H9 (cell line): ENCODE measurements at regions not wholly inside any gene's neighbourhood (a gene's known extent, or its start where the extent isn't known, plus 50 kb on each side); places are given as distances from the start of the nearest gene placed in this dataset.

Experiments used
- DNase-seq: peaks from one replicate; pipeline ENCODE4 v3.0.0-alpha.2; 2017
- H2AFZ ChIP-seq: one replicate; pipeline ENCODE4 v1.6.1; 2013; ENCODE audit warnings: mild to moderate bottlenecking, low read length, control low read depth, moderate library complexity
- H2AK5ac ChIP-seq: 2 replicates; pipeline ENCODE4 v1.6.1; 2013; ENCODE audit warnings: low read length, control low read depth, mixed read lengths; ENCODE audit not compliant: insufficient read length
- H2BK120ac ChIP-seq: one replicate; pipeline ENCODE4 v1.6.1; 2013; ENCODE audit warnings: low read depth, mild to moderate bottlenecking, low read length, control low read depth, inconsistent platforms; ENCODE audit not compliant: poor library complexity, severe bottlenecking
- H2BK12ac ChIP-seq: 2 replicates; pipeline ENCODE4 v1.6.1; 2013; ENCODE audit warnings: low read length, control low read depth, mixed read lengths, low read depth; ENCODE audit not compliant: insufficient read length
- H2BK15ac ChIP-seq: 2 replicates; pipeline ENCODE4 v1.6.1; 2013; ENCODE audit warnings: low read depth, low read length, control low read depth
- H2BK20ac ChIP-seq: one replicate; pipeline ENCODE4 v1.6.1; 2013; ENCODE audit warnings: low read depth, mild to moderate bottlenecking, low read length, control low read depth, inconsistent platforms; ENCODE audit not compliant: poor library complexity, severe bottlenecking
- H2BK5ac ChIP-seq: 2 replicates; pipeline ENCODE4 v1.6.1; 2013; ENCODE audit warnings: low read length, control low read depth, mixed read lengths; ENCODE audit not compliant: insufficient read length
- H3K14ac ChIP-seq: 2 replicates; pipeline ENCODE4 v1.6.1; 2013; ENCODE audit warnings: low read length, control low read depth; ENCODE audit not compliant: insufficient read depth
- H3K18ac ChIP-seq: 2 replicates; pipeline ENCODE4 v1.6.1; 2013; ENCODE audit warnings: low read depth, mild to moderate bottlenecking, mixed read lengths, low read length, control low read depth; ENCODE audit not compliant: insufficient read length
- H3K23ac ChIP-seq: 2 replicates; pipeline ENCODE4 v1.6.1; 2013; ENCODE audit warnings: low read length, control low read depth, mixed read lengths, low read depth; ENCODE audit not compliant: insufficient read length
- H3K23me2 ChIP-seq: 2 replicates; pipeline ENCODE4 v1.6.1; 2013; ENCODE audit warnings: low read depth, mild to moderate bottlenecking, mixed read lengths, low read length, control low read depth; ENCODE audit not compliant: insufficient read length, poor library complexity, severe bottlenecking
- H3K27ac ChIP-seq: 2 replicates; pipeline ENCODE4 v1.5.1; 2013; ENCODE audit warnings: low read length, control low read depth, mixed read lengths, low read depth; ENCODE audit not compliant: insufficient read length
- H3K27me3 ChIP-seq: 2 replicates; pipeline ENCODE4 v1.6.1; 2013; ENCODE audit warnings: low read length, control low read depth, inconsistent platforms; ENCODE audit not compliant: insufficient read depth
- H3K4ac ChIP-seq: 2 replicates; pipeline ENCODE4 v1.6.1; 2013; ENCODE audit warnings: low read depth, mild to moderate bottlenecking, control low read depth, inconsistent platforms, low read length, moderate library complexity
- H3K4me1 ChIP-seq: 2 replicates; pipeline ENCODE4 v1.6.1; 2013; ENCODE audit warnings: low read length, control low read depth, inconsistent platforms; ENCODE audit not compliant: insufficient read depth
- H3K4me2 ChIP-seq: 2 replicates; pipeline ENCODE4 v1.6.1; 2013; ENCODE audit warnings: low read length, control low read depth, mixed read lengths; ENCODE audit not compliant: insufficient read length, insufficient read depth
- H3K56ac ChIP-seq: 2 replicates; pipeline ENCODE4 v1.6.1; 2013; ENCODE audit warnings: low read depth, mild to moderate bottlenecking, mixed read lengths, low read length, control low read depth; ENCODE audit not compliant: insufficient read length
- H3K79me1 ChIP-seq: 2 replicates; pipeline ENCODE4 v1.6.1; 2013; ENCODE audit warnings: low read depth, mild to moderate bottlenecking, moderate library complexity, low read length, control low read depth, inconsistent platforms; ENCODE audit not compliant: insufficient read depth, poor library complexity, severe bottlenecking
- H3K79me2 ChIP-seq: 2 replicates; pipeline ENCODE4 v1.6.1; 2013; ENCODE audit warnings: low read length, control low read depth, inconsistent platforms; ENCODE audit not compliant: insufficient read depth
- H3K9ac ChIP-seq: 2 replicates; pipeline ENCODE4 v1.6.1; 2013; ENCODE audit warnings: low read length, control low read depth, mixed read lengths; ENCODE audit not compliant: insufficient read length; ENCODE audit errors: extremely low read depth
- H3K9me3 ChIP-seq: one replicate; pipeline ENCODE4 v1.6.1; 2013; ENCODE audit warnings: low read depth, low read length, inconsistent platforms; ENCODE audit not compliant: control insufficient read depth
- H3T11ph ChIP-seq: one replicate; pipeline ENCODE4 v1.6.1; 2013; ENCODE audit warnings: mild to moderate bottlenecking, low read length, control low read depth, inconsistent platforms
- H4K20me1 ChIP-seq: one replicate; pipeline ENCODE4 v1.6.1; 2013; ENCODE audit not compliant: control insufficient read depth, insufficient read length, insufficient read depth
- H4K5ac ChIP-seq: 2 replicates; pipeline ENCODE4 v1.6.1; 2013; ENCODE audit warnings: low read depth, mild to moderate bottlenecking, mixed read lengths, low read length, control low read depth; ENCODE audit not compliant: insufficient read length
- H4K8ac ChIP-seq: replicated peaks from 2 replicates; pipeline ENCODE4 v1.6.1; 2013; ENCODE audit warnings: low read length, control low read depth, mixed read lengths, low read depth; ENCODE audit not compliant: insufficient read length
- H4K91ac ChIP-seq: 2 replicates; pipeline ENCODE4 v1.6.1; 2013; ENCODE audit warnings: low read depth, mild to moderate bottlenecking, moderate library complexity, mixed read lengths, low read length, control low read depth; ENCODE audit not compliant: insufficient read length
- H3K27ac Mint-ChIP-seq, 3 experiments: 2 replicates in 2 of 3; 3 replicates in 1 of 3; pipeline ENCODE4 v1.8.0; 2020 to 2021; ENCODE audit warnings: mixed read lengths in 3 of 3, mild to moderate bottlenecking in 1 of 3, moderate library complexity in 1 of 3
- H3K27me3 Mint-ChIP-seq: 2 replicates; pipeline ENCODE4 v1.8.0; 2021; ENCODE audit warnings: low read depth, mild to moderate bottlenecking, moderate library complexity, mixed read lengths
- H3K36me3 Mint-ChIP-seq, 3 experiments: 2 replicates in 2 of 3; 3 replicates in 1 of 3; pipeline ENCODE4 v1.8.0; 2020 to 2021; ENCODE audit warnings: low read depth in 3 of 3, mixed read lengths in 3 of 3; ENCODE audit not compliant: insufficient read depth in 1 of 3
- H3K4me1 Mint-ChIP-seq, 2 experiments: 2 replicates each; pipeline ENCODE4 v1.8.0; 2020; ENCODE audit warnings: mixed read lengths in 2 of 2
- H3K4me3 Mint-ChIP-seq, 2 experiments: 2 replicates in 1 of 2; 3 replicates in 1 of 2; pipeline ENCODE4 v1.8.0; 2020 to 2021; ENCODE audit warnings: mild to moderate bottlenecking in 2 of 2, mixed read lengths in 2 of 2, moderate library complexity in 1 of 2
- H3K9me3 Mint-ChIP-seq, 2 experiments: 2 replicates in 1 of 2; 3 replicates in 1 of 2; pipeline ENCODE4 v1.8.0; 2020; ENCODE audit warnings: mild to moderate bottlenecking in 2 of 2, mixed read lengths in 2 of 2, moderate library complexity in 1 of 2
- WGBS: extraction: QIAGEN DNeasy Blood & Tissue Kit; methylation state at CpG from one replicate; pipeline ENCODE4 v1.1.7; 2013; ENCODE audit warnings: missing lambda C conversion rate, low lambda C conversion rate, mixed read lengths; ENCODE audit not compliant: insufficient read length; ENCODE audit errors: extremely low coverage; 5-methylcytosine and 5-hydroxymethylcytosine counted together
- TF ChIP-seq, protein P1 (sequence below): fragments of 200-600 bp; sonication (generic); conservative IDR thresholded peaks from 3 replicates; pipeline ENCODE4 v1.8.0; 2021; ENCODE audit warnings: antibody characterized with exemption, mild to moderate bottlenecking

DNA sequence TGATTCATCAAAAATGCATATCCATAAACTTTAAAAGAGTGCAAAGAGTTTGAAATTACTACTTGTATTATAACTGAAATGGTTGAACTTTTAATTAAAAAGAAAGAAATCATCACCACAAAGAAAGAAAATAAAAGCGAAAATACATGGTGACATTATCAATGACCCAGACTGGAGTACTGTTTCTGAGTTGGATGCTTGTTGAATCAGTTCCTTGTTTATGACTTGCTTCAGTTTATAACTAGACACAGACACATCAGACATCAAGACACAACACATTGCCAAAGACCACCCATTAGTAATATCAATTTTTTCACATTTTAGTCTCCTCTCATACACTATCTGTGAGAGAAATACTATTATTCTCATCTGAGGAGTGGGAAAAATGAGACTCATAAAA lies 293.0 kb downstream of the MRPL39 start:
- H3K27ac Mint-ChIP-seq: no peak overlapping the region
- no peak overlapping the region for H2BK120ac ChIP-seq
- no peak overlapping the region for H3K23ac ChIP-seq
- H2BK15ac ChIP-seq: no peak overlapping the region
- TF ChIP-seq, protein P1, sequence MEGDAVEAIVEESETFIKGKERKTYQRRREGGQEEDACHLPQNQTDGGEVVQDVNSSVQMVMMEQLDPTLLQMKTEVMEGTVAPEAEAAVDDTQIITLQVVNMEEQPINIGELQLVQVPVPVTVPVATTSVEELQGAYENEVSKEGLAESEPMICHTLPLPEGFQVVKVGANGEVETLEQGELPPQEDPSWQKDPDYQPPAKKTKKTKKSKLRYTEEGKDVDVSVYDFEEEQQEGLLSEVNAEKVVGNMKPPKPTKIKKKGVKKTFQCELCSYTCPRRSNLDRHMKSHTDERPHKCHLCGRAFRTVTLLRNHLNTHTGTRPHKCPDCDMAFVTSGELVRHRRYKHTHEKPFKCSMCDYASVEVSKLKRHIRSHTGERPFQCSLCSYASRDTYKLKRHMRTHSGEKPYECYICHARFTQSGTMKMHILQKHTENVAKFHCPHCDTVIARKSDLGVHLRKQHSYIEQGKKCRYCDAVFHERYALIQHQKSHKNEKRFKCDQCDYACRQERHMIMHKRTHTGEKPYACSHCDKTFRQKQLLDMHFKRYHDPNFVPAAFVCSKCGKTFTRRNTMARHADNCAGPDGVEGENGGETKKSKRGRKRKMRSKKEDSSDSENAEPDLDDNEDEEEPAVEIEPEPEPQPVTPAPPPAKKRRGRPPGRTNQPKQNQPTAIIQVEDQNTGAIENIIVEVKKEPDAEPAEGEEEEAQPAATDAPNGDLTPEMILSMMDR: no peak
- H2AK5ac ChIP-seq: no peak overlapping the region
- H3K14ac ChIP-seq: no peak overlapping the region
- H3K4ac ChIP-seq: no peak overlapping the region
- no peak overlapping the region for H2BK12ac ChIP-seq
- H4K20me1 ChIP-seq: no peaks in the 10 kb centered on the region
- H3K27me3 ChIP-seq: no peaks in the 10 kb centered on the region
- WGBS: no CpG with 5 or more reads among the region's 1 CpG
- no peak overlapping the region for H3T11ph ChIP-seq
- no peak overlapping the region for H2BK20ac ChIP-seq
- no peak for DNase-seq
- no peak overlapping the region for H3K9ac ChIP-seq
- H4K5ac ChIP-seq: no peak overlapping the region
- no peak overlapping the region for H4K91ac ChIP-seq
- no peak overlapping the region for H3K27ac ChIP-seq
- H3K9me3 ChIP-seq: no peaks in the 10 kb centered on the region
- H3K79me2 ChIP-seq: no peaks in the 10 kb centered on the region
- no peak overlapping the region for H3K4me2 ChIP-seq
- H3K79me1 ChIP-seq: no peaks in the 10 kb centered on the region
- H2BK5ac ChIP-seq: no peak overlapping the region
- no peak overlapping the region for H3K18ac ChIP-seq
- H3K27me3 Mint-ChIP-seq: no peaks in the 10 kb centered on the region
- no peaks in the 10 kb centered on the region; a peak in 1 of 4 replicates for H3K4me1 Mint-ChIP-seq
- no peak overlapping the region for H2AFZ ChIP-seq
- no peak overlapping the region for H3K56ac ChIP-seq
- no peak overlapping the region for H4K8ac ChIP-seq
- H3K23me2 ChIP-seq: no peaks in the 10 kb centered on the region
- peaks cover 0 to 1% of the 10 kb centered on the region in 2 experiments; a peak in 1 of 5 replicates for H3K9me3 Mint-ChIP-seq
- no peak overlapping the region for H3K4me3 Mint-ChIP-seq
- H3K4me1 ChIP-seq: no peaks in the 10 kb centered on the region
- H3K36me3 Mint-ChIP-seq: no peaks in the 10 kb centered on the region; a peak in 1 of 7 replicates
